Nephron (organoid): ENCODE measurements at regions not wholly inside any gene's neighbourhood (a gene's known extent, or its start where the extent isn't known, plus 50 kb on each side); places are given as distances from the start of the nearest gene placed in this dataset.

Experiments used
- H3K27ac Mint-ChIP-seq, 3 experiments: 2 replicates each; pipeline ENCODE4 v1.8.0; 2020; ENCODE audit warnings: mixed read lengths in 3 of 3, mild to moderate bottlenecking in 2 of 3, moderate library complexity in 1 of 3
- H3K27me3 Mint-ChIP-seq: 2 replicates; pipeline ENCODE4 v1.8.0; 2021; ENCODE audit warnings: low read depth, mild to moderate bottlenecking, moderate library complexity, mixed read lengths
- H3K36me3 Mint-ChIP-seq: 2 replicates; pipeline ENCODE4 v1.8.0; 2020; ENCODE audit warnings: low read depth, mixed read lengths
- H3K4me1 Mint-ChIP-seq: 2 replicates; pipeline ENCODE4 v1.8.0; 2020; ENCODE audit warnings: mixed read lengths
- H3K4me3 Mint-ChIP-seq, 3 experiments: 2 replicates each; pipeline ENCODE4 v1.8.0; 2020; ENCODE audit warnings: mild to moderate bottlenecking in 3 of 3, mixed read lengths in 3 of 3, moderate library complexity in 2 of 3
- H3K9me3 Mint-ChIP-seq: 2 replicates; pipeline ENCODE4 v1.8.0; 2020; ENCODE audit warnings: mixed read lengths
- TF ChIP-seq, protein P1 (sequence below), 3 experiments: fragments of 200-600 bp; sonication (generic); IDR thresholded peaks; one replicate each; pipeline ENCODE4 v1.5.0; 2021; ENCODE audit warnings: antibody characterized with exemption in 3 of 3; ENCODE audit not compliant: unreplicated experiment in 3 of 3

DNA sequence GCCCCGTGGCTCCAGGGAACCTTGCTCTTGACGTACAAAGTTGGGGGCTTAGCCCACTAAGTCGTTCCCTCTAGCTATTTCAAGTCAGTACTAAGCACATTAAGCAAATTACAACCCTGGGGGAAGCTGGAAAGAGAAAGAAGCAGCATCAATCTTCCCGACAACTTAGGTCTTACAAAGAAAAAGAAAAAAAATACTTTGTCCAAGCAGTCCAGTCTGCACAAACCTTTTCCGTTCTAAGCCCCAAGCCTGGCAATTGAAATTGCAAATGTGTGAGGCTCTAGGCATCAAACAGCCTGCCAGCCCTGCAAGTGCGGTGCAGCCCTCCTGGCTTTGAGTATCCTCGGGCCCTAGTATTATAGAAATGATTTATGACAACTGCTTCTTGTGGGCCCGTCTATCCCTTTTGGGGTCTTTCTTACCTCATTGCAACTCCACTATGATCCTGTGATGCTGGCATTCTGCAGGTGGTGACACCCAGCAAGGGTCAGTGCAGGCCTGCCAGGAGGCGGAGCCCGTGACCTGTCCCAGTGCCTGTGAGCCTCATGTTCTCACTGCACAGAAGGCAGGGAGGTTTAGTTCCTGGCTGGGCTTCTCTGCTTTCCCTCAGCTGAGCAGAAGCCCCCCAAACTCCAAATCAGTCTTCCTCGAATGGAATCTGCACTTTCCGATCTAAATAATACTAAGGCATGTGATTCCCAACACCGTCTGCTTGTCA is 232.3 kb upstream of the IRX2 start:
- TF ChIP-seq, protein P1, sequence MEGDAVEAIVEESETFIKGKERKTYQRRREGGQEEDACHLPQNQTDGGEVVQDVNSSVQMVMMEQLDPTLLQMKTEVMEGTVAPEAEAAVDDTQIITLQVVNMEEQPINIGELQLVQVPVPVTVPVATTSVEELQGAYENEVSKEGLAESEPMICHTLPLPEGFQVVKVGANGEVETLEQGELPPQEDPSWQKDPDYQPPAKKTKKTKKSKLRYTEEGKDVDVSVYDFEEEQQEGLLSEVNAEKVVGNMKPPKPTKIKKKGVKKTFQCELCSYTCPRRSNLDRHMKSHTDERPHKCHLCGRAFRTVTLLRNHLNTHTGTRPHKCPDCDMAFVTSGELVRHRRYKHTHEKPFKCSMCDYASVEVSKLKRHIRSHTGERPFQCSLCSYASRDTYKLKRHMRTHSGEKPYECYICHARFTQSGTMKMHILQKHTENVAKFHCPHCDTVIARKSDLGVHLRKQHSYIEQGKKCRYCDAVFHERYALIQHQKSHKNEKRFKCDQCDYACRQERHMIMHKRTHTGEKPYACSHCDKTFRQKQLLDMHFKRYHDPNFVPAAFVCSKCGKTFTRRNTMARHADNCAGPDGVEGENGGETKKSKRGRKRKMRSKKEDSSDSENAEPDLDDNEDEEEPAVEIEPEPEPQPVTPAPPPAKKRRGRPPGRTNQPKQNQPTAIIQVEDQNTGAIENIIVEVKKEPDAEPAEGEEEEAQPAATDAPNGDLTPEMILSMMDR (IDR thresholded peaks at IDR 0.05; ENCODE audit: unreplicated experiment in 3 of 3) = no peak
- no peaks in the 10 kb centered on the region for H3K4me1 Mint-ChIP-seq
- H3K36me3 Mint-ChIP-seq = no peaks in the 10 kb centered on the region
- no peaks in the 10 kb centered on the region for H3K27me3 Mint-ChIP-seq
- no peak overlapping the region for H3K27ac Mint-ChIP-seq
- H3K4me3 Mint-ChIP-seq = no peak overlapping the region
- no peaks in the 10 kb centered on the region for H3K9me3 Mint-ChIP-seq

DNA sequence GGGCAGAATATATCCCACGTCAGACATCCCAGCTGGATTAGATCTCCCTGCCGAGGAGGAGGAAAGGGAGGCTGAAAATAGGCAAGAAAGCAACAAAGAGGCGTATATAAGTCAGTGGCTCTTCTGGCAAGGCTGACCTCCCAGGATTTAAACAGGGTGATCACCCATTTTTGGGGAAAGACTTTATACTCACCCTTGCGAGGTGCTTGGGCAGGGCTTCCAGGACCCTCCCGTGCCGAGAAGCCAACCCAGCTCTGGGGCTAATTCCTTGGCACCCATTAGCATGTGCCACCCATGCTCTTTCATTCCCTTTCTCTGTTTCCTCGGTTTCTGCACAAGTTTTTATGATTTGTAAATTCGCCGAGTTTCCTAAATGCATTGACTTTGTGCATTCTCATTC is 230.2 kb upstream of the IRX2 start:
- no peak overlapping the region for H3K4me3 Mint-ChIP-seq
- TF ChIP-seq, protein P1 (IDR thresholded peaks at IDR 0.05; ENCODE audit: unreplicated experiment in 3 of 3) = no peak
- no peak overlapping the region for H3K27ac Mint-ChIP-seq
- no peaks in the 10 kb centered on the region for H3K36me3 Mint-ChIP-seq
- no peaks in the 10 kb centered on the region for H3K4me1 Mint-ChIP-seq
- no peaks in the 10 kb centered on the region for H3K27me3 Mint-ChIP-seq
- H3K9me3 Mint-ChIP-seq = peaks cover 7% of the 10 kb centered on the region

DNA sequence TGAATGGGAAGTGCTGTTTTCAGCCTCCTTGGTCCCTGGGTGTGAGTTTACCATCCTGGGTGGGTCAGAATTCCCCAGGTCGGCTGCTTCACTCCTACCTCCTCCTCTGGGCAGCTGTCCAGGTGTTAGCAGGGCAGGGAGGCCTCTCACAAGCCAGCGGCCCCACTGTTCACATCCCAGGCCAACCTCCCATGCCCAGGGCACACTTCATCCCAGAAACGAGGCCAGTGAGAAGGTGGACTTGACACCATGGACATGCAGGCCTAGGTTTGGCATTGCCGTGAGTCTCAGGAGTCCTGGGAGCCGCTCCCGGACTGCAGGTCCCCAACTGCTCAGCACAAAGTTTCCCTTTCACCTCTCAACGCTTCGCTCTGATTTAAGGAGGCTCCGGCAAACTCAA is 229.6 kb upstream of the IRX2 start:
- no peak overlapping the region for H3K4me3 Mint-ChIP-seq
- H3K9me3 Mint-ChIP-seq = peaks cover 12% of the 10 kb centered on the region
- H3K27ac Mint-ChIP-seq = no peak overlapping the region
- H3K27me3 Mint-ChIP-seq = no peaks in the 10 kb centered on the region
- no peaks in the 10 kb centered on the region for H3K36me3 Mint-ChIP-seq
- no peaks in the 10 kb centered on the region for H3K4me1 Mint-ChIP-seq
- TF ChIP-seq, protein P1 (IDR thresholded peaks at IDR 0.05; ENCODE audit: unreplicated experiment in 3 of 3) = no peak

DNA sequence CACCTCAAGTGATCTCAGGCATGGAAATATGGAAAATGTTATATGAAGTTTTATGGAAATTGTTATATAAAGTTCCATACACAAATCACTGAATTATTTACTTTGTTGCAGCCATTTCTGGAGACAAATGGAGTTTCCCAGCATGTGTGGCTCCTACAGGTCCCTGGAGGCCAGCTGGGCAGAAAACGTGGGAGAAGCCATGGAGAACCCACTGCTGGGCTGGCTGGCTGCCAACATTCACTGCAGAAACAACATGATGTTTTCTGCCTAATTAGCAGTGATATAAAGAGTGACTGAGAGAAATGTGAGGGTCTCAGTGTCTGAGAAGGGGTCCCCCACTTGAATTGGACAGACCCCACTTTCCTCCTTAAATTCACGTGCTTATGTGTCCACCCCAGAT is 208.8 kb upstream of the IRX2 start:
- Mint-ChIP-seq H3K4me1 (no peaks in the 10 kb centered on the region), H3K27me3 (peaks cover 4% of the 10 kb centered on the region), H3K4me3 (no peak overlapping the region), H3K27ac (no peak overlapping the region), H3K36me3 (peaks cover 5% of the 10 kb centered on the region), H3K9me3 (peaks cover 16% of the 10 kb centered on the region)
- TF ChIP-seq, protein P1 (IDR thresholded peaks at IDR 0.05; ENCODE audit: unreplicated experiment in 3 of 3) = no peak

DNA sequence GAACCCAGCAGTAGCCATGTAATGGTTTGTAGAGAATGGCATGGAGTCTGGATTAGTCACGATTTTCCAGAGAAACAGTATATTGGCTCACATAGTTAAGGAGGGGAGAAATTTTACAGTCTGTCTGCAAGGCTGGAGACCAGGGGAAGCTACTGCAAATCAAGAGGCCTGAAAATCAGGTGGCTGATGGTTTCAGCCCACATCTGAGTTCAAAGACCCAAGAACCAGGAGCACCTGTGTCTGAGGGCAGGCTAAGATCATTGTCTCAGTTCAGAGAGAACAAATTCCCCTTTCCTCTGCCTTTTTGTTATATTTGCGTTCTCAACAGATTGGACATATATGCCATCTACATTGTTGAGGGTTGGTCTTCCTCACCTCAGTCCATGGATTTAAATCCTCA is 207.5 kb upstream of the IRX2 start:
- TF ChIP-seq, protein P1 (IDR thresholded peaks at IDR 0.05; ENCODE audit: unreplicated experiment in 3 of 3) = no peak

DNA sequence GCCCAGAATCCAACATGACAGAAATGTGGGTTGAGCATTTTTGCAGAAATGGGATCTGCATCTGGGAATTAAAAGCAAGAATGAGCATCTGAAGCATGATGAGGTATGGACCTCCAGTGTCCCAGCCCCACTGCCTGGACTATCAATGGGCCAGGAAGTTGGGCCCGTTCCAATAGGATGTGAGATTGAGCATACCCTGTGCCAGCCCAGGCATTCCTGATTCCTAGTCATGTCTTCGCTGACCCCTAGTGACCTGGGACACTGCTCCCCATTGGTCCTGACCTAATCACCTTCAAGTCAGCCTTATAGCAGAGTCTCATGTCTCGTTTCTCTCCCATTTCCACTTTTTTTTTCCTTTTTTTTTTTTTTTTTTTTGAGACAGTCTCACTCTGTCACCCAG is 197.4 kb upstream of the IRX2 start:
- Mint-ChIP-seq H3K9me3 (peaks cover 11% of the 10 kb centered on the region), H3K36me3 (no peaks in the 10 kb centered on the region), H3K27ac (no peak overlapping the region), H3K4me3 (no peak overlapping the region), H3K27me3 (no peaks in the 10 kb centered on the region), H3K4me1 (no peaks in the 10 kb centered on the region)
- TF ChIP-seq, protein P1 (IDR thresholded peaks at IDR 0.05; ENCODE audit: unreplicated experiment in 3 of 3) = no peak

More for the DNA sequence above, 207.5 kb upstream of the IRX2 start:
- Mint-ChIP-seq H3K4me1 (no peaks in the 10 kb centered on the region), H3K27me3 (peaks cover 4% of the 10 kb centered on the region), H3K27ac (no peak overlapping the region), H3K4me3 (no peak overlapping the region), H3K36me3 (peaks cover 5% of the 10 kb centered on the region), H3K9me3 (peaks cover 15% of the 10 kb centered on the region)
